Sigmoid colon (tissue), 4 donors: ENCODE measurements at regions not wholly inside any gene's neighbourhood (a gene's known extent, or its start where the extent isn't known, plus 50 kb on each side); places are given as distances from the start of the nearest gene placed in this dataset.
A peak's percentile ranks its signal among the peaks of the same experiment; 100 is the strongest.

Experiments used
- CTCF ChIP-seq, 4 experiments: fragments of 450-650 bp in 3 of 4; fragments of 200-600 bp in 1 of 4; IDR thresholded peaks; one replicate each; pipeline ENCODE4 v1.5.1; 2016 to 2019; ENCODE audit warnings: antibody characterized with exemption in 4 of 4, mild to moderate bottlenecking in 3 of 4, moderate library complexity in 2 of 4
- POLR2A ChIP-seq, 2 donors: fragments of 450-650 bp; IDR thresholded peaks; one replicate each; pipeline ENCODE4 v1.6.1; 2016; ENCODE audit warnings: antibody characterized with exemption in 2 of 2, mild to moderate bottlenecking in 2 of 2, moderate library complexity in 2 of 2
- POLR2AphosphoS5 ChIP-seq, 4 donors: sonication (generic); formaldehyde crosslinking; IDR thresholded peaks; one replicate each; pipeline ENCODE4 v1.6.1; 2017; ENCODE audit warnings: antibody characterized with exemption in 4 of 4

- TF ChIP-seq CTCF (IDR thresholded peaks at IDR 0.05) (peak; percentile 49 to 98 (median 82)), POLR2A (IDR thresholded peaks at IDR 0.05) (peak; percentile 16 to 32), POLR2AphosphoS5 (IDR thresholded peaks at IDR 0.05) (peak; percentile 73 to 91 (median 85))
These were observed 127.1 kb upstream of the ZNF746 start for GRCh38 chr7:149624419-149625339.
